GM19452 (cell line): ENCODE measurements at regions not wholly inside any gene's neighbourhood (a gene's known extent, or its start where the extent isn't known, plus 50 kb on each side); places are given as distances from the start of the nearest gene placed in this dataset.

Source experiments
- ATAC-seq: cut with Tn5 transposase; IDR thresholded peaks from one replicate; pipeline ENCODE4 v1.9.1; 2021; ENCODE audit not compliant: unreplicated experiment

DNA sequence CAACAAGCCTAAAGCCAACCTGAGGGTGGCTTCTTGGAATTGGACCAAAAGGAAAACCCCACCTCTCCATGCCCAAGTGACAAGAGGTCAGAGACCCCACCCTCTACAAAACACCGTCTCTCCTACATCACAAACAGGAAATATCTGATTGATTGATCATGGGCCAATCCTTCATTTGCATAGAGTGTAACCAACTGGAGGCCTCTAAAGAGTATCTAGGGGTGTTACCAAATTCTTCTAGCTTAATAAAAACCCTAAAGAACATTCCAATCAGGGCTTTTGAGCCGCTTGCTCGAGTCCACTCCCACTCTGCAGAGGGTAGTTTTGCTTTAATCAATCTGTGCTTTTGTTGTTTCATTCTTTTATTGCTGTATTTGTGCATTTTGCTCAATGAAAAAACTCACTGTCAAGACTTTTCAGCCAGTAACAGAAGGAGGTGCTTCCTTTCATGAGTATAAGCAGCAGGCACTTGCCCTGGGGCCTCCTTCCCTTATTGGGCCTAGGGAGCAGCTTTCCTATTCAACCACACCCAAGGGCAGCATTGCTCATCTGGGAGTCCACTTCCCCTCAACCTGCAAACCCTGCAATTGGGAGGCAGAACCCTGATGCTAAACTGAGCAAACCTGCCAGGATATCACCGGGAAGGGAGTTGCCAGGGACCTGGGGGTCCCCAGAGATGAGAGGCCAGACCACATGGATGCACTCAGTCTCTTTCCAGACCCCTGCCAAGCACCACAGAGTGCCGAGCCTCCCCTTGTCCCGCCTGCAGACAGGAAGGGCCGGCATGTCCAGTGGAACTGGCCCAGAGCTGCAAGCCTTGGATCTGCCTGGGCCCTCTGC, 154.3 kb upstream of the VSTM2B start:
- ATAC-seq: no peak

DNA sequence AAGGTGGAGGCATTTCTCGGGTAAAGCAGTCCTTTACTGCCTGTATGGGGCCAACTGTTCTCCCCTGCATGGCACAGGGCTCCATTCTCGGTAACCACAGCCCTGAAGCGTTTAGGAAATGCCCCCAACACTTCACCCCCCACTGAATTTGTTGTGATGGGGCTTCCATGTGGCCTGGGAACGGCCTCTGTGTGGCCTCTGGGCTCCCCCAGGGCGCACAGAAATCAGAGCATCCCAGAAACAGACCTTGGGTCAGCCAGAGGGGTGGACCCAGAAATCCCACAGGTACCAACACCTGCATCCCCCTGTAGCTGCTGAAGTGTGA, 153.7 kb upstream of the VSTM2B start:
- no peak for ATAC-seq

DNA sequence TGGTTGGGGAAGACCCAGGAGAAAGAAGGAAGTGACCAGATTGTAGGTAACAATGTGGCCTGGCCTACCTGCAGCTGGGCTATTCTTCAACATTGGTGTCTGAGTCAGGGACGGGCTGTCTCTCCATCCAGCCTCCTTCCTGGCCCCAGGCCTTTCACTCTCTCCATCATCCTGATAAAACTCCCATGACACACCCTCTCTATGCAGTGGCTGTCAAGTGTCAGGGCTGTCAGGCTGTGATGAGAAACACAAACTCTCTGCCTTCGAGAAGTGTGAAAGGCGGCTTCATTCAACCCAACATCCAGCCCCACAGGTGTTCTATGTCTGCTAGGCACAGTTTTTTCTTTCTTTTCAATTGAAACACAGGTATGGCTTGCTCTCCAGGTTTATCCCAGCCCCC, 153.3 kb upstream of the VSTM2B start:
- ATAC-seq: no peak

DNA sequence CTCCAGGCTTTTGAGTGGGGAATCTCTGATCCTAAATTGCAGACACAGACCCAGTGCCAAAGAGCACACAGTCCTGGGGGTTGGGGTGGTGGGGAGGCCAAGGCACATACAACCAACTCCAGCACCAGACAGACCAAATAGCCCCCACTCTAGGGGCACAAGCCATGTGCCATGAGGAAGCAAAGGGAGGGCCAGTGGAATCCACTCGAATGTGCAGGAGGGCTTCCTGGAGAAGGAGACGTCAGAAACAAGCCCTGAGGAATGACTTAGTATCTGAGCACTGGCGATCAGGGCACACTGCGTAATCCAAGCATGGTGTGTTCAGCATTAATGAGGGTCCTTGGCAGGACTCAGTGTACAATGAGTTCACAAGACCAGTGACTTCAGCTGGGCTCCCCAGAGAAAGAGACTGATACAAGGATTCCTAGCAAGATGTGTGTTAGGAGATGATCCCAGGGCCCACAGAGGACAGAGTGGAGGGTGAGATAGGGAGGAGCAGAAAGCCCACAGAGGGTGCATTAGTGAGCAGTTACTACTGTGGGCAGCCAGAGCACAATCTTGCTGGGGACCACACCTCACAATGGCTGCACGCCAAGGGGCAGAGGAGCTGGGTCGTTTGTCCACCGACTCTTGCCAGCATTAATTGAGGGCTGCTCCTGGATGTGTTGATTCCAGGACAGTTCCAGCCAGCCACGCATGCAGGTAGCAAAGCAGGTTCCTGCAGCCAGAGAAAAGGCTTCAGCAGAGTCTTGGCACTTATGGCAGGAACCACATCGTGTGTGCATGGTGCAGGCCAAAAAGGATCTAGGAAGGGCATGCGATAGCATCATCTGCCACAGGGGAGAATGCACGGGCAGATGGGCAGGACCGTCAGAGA, 152.6 kb upstream of the VSTM2B start:
- no peak for ATAC-seq

DNA sequence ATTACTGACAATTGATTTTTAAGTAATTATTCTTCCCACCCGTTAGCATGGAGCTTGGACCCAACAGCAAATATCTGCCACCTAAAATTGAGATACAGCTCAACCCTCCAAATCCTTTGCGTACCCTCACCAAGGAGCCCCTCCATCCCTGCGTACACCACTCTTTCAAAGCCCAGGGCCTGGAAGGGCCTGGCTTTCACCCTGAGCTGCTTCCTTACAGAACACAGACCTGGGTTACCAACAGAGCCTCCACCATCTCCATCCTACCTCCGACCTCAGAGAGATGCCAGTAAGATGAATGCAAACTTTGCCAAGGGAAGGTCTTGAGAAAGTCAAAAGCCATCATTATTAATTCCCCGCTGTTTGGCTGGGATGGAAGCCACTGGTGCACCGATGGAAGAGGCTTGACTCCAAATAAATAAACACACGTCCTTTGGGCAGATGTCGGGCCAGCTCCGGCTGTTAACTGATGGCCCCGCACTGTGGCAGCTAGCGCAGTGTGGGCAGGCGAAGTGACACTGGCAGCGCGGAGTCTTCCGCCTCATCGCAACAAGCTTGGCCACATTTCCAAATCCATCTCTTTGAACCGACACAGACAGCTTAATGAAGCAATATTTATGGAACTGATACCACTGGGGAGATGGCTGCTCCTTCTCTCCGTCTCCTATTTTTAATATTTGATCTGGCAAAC, 150.2 kb upstream of the VSTM2B start:
- ATAC-seq: no peak

DNA sequence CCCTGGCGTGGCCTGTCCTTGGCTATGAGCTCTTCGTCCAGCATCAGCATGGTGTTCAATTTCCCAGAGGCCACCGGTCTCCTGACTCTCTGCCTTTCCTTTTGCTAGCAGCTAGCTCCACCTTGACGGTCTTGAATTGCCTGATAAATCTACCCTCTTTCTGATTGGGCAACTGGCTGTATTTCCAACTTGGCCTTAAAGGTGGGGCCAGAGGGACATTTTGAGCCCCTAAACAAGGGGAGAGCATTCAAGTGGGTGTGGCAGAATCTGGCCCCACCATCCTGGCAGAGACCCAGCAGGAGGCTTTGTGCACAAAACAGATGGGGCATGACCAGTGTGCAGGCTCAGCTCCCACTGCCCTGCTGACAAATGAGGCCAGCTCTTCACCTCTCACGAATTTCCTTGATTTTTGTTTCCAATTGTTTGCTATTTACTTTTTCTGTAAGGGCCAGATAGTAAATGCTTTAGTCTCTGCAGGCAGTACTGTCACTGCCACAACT, 148.9 kb upstream of the VSTM2B start:
- ATAC-seq: no peak

DNA sequence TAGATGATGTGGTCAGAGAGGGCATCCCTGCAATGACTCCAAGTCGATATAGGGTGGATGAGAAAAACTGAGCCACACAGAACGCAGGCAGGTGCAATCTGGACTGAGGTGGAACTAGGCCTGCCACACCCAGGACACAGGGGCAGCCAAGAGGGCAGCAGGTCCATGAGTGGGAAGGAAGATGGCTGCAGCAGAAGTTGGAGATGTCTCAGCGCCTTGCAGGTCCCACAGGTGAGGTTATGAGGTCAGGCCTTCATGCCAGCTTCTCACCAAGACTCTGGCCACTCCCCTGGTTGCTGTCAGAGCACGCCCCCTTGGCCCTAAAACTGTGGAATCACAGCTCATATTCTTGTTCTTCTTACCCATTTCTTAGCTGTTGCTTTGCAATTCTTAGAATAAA, 147.7 kb upstream of the VSTM2B start:
- no peak for ATAC-seq

DNA sequence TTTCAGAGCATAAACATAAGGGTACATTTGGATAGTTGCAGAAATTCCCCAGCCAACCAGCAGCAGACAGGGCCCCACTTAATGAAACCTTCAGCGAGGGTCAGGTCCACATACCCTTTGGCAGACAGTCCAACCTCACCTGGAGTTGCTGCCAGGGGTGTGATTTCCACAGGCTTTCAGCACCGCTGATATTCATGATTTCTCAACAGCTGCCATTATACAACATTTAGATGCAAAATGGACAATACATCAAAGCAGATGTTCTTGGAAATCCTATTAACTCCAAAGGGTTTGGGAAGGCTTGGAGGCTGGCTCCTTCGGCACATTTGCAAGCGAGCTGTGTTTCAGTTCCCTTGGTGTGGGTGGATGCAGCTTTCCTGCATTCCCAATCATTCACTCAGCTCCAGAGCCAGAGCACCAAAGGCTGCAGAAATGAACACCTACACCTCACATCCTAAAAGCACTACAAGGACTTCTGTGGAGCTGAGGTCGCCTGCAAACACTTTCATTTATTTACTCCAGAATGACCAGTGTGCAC, 147.2 kb upstream of the VSTM2B start:
- no peak for ATAC-seq

DNA sequence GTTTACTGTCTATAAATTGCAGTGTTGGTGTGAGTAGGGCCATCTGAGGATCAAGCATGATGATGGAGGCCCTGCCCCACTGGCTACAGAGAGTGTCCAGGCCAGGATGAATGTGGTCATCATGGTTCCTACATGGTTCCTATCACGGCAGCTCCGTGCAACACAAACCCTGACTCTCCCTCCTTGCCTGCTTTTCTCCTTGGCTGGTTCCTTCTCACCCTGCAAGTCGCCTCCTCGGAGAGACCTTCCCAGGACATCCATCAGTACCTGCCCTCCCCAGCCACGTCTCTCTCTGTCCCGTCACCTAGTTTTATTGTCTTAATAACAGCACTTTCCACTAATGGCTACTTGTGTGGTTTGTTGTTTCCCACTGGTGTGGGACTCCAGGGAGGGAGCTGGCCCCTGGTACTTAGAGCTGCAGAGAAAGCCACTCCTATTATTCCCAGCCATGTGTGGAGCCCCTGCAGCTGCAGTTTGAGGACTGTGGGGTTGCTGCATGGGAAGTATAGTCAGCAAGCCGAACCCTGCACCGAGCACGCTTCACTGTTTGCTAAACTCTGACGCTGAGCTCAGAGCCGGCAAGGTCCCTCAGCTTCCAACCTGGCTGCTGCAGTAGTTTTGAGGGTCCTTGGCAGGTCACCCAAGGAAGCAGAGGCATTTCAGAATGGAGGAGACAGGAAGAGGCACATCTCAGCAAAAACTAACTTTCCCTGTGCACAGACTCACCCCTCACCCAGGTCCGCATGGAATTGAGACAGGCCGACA, 146.4 kb upstream of the VSTM2B start:
- no peak for ATAC-seq

DNA sequence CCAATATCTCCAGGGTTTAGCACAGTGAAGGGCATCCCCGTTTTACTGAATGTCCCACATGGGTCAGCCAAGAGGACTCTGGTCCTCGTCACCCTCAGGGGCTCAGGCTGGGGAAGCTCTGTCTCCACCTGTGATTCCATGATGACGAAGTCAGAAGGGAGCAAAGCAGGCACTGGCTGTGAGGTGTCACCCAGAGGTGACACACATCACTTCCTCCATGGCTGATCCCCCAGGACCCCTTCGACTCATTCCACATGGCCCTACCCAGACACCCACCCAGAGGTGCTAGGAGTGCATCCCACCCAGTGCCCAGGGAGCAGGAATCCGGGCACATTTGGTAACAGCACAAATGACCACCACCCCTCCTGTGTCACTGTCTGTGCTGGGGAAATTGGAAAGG, 145.2 kb upstream of the VSTM2B start:
- ATAC-seq: no peak

DNA sequence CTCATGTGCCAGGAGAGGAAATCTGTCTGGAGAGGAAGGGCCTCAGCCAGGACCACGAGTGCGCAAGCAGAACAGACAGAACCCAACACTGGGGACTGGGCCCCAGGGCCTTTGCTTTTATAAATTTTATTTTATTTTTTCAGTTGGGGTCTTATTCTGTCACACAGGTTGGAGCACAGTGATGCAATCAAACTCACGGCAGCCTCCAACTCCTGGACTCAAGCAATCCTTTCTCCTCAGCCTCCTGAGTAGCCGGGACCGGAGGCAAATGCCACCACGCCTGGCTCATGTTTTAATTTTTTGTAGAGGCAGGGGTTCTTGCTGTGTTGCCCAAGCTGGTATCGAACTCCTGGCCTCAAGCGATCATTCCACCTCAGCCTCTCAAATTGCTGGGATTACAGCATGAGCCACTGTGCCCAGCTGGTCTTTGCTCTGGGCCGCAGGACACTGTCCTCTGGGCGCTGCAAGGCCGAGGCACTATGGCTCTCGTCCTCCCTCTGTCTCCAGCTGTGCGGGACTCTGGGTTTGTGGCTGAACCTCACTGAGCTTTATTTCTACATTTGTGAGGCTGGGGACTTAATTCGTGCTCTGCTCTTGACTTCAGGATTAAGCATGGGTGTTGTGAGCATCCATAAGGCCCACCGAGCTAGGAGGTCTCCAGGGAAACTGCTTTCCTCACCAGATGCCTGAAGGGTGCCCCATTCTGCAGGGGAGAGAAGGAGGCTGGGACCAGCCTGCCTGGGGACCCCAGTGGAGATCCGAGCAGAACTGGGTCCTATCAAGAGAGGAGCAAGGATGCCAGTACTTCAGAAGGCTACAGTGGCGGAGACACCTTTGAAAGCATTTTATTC, 144.2 kb upstream of the VSTM2B start:
- no peak for ATAC-seq

DNA sequence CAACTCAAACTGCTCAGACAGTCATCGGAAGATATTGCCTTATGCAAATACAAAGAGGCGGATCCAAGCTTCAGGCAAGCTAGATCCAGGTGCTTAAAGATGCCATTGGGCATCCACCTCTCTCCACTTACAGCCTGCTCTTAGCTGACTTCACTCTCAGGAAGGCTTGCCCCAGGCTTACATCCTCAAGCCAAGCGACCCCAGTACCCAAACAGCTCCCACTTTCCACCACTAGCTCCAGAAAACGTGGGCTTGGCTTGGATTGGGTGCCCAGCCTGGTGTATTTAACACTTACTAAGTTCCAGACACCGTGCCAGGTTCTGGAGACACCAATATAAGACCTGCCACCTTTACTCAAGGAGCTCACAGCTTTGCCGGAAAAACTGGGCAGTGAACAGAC, 142.1 kb upstream of the VSTM2B start:
- ATAC-seq: no peak

DNA sequence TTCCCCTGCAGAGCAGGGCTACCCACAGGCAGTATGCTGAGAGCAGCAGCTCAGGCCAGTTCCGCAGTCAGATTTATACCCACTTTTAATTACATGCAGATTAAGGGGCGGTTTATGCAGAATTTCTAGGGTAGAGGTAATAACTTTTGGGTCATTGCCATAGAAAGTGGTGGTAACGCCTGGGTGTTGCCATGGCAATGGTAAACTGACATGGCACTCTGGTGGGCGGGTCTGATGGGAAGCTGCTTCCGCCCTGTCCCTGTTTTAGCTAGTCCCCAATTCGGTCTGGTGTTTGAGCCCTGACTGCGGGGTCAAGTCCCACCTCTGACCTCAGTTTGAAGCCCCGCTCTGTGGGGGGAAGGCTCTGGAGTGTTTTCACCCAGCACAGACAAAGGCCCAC, 141.1 kb upstream of the VSTM2B start:
- ATAC-seq: no peak

DNA sequence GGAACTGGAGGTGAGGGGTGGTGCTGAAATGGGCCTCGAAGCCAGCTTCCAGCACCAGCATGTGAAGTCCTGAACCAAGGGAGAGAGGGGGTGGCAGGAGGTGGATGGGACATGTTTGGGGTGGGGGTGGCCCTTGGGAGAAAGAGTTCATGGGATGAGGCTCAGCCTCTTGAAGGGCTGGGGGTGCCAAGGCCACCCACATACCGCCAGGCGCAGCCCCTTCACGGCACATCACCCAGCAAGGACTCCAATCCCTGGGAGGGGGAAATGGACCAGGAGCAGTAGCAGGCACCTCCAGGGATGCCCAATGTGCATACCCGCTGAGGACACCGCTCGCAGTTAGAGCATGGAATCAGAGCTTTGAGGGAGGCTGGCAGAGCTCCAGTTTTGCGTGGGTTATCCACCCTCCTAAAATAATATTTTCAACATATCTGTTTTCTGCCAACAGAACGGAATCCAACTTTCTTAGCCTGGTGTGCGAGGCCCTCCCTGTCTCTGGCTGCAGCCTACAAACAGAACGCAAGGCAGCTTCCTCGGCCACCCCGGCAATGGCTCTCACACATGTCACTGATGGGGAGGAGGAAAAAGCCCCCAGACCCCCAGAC, 140.5 kb upstream of the VSTM2B start:
- ATAC-seq: no peak

DNA sequence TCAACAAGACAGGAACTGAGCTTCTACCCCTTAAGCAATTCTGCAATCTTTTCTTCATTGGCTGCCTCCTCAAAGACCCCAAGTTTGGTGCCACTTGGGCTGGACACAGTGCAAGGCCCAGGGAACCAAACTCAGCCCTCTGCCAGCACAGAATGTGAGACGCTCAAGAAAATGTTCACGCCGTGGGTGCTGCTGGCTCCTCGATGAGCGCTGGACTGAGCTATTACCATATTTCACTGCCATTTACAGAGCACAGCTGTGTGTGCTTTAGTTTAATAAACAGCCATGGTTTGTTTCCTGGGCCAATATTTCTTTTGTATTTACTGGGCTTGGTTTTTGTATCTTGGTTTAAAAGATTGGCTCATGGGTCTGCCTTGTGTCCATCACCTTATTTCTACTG, 138.8 kb upstream of the VSTM2B start:
- ATAC-seq: no peak

DNA sequence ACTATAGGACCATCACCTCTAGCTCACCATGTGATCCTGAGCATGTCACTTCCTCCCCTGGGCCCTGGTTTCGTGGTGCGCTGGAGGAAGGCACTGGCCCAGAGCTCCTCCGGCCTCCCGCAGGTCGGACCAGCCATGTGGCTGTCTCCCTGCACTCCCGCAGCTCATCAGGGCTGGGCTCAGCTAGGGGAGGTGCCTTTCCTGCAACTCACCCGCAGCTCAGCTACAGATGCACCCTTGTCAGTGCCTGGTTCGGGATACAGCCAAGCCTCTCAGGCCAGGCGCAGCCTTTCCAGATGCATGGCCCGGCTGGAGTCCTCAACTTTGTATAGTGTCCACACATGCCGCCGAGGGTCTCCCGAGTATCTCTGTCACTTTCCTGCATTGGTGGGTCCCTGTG, 138.2 kb upstream of the VSTM2B start:
- ATAC-seq: no peak

DNA sequence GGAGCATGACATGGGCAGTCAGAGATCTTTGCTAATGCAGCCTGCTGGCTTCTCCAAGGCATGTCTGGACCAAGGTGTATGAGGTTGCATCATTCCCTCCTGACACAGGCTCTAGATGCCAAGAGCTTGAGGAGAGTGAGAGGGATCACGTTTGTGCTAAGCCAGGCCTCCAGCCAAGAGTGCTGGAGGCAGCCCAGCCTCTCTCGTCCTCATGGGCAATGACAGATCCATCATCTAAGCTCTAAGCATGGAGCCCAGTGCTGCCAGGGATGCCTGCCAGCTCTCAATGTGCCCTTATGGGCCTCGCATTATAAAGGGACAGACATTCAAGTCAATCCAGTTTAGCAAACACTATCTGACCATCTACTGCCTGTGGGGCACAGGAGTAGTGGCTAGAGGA, 136.3 kb upstream of the VSTM2B start:
- no peak for ATAC-seq

DNA sequence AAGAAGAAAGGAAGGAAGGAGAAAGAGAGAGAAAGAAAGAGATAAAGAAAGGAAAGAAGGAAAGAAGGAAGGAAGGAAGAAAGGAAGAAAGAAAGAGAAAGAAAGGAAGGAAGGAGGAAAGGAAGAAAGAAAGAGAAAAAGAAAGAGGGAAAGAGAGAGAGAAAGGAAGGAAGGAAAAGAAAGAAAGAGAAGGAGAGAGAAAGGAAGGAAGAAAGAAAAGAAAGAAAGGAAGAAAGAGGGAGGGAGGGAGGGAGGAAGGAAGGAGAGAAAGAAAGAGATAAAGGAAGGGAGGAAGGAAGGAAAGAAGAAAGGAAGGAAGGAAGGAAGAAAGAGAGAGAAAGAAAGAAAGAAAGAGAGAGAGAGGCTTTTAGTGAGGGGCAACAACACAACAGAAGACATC, 135.1 kb upstream of the VSTM2B start:
- ATAC-seq: no peak

DNA sequence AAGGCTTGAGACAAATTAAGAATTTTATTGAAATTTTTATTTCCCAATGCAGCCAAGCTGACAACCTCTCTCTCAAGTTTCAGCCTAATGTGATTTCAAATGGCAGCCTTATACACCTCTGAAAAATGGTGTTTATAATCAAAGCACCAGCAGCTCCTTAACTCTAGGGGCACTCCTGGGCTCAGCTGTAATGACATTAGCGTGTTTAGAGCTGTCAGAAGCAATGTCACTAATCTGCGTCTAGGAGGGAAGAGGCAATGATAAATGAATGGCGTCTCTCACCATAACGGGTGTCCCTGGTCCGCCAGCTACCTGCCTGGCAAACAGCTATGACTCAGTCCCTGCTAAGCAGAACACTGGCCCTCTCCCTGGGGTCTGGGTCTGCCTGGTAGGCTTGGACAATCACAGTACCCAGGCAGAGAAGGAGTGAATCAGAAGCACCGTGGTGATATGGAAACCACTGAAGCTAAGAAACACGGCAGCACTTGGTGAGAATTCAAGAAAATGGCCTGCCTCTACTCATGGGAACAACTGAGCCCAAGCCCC, 131.8 kb upstream of the VSTM2B start:
- no peak for ATAC-seq
